Activated naive CD8-positive, alpha-beta T cell treated with anti-CD3 and anti-CD28 coated beads, Interleukin-2, amount 10 ng/mL, durations not matched to agents 7 days and 5 days (primary cell): ENCODE measurements at regions not wholly inside any gene's neighbourhood (a gene's known extent, or its start where the extent isn't known, plus 50 kb on each side); places are given as distances from the start of the nearest gene placed in this dataset.
A peak's percentile ranks its signal among the peaks of the same experiment; 100 is the strongest.

Experiments used
- ATAC-seq: fragments of 150-1000 bp; cut with Tn5 transposase; one replicate; pipeline ENCODE4 v1.10.0; 2021; ENCODE audit warnings: low read depth, moderate library complexity
- POLR2A ChIA-PET: fragments of 350-600 bp; sonication (Branson Sonifier 250); formaldehyde crosslinking; loops from one replicate; lab custom pipeline; 2021; ENCODE audit warnings: antibody characterized with exemption; lab: Charles Lee
- DNase-seq: peaks from one replicate; pipeline ENCODE4 v3.0.0; 2021
- H3K27ac Mint-ChIP-seq: one replicate; pipeline ENCODE4 v1.8.0; 2022; ENCODE audit warnings: mild to moderate bottlenecking, mixed read lengths
- H3K27me3 Mint-ChIP-seq: one replicate; pipeline ENCODE4 v1.8.0; 2022; ENCODE audit warnings: mild to moderate bottlenecking, moderate library complexity, mixed read lengths
- H3K36me3 Mint-ChIP-seq: one replicate; pipeline ENCODE4 v1.8.0; 2021; ENCODE audit warnings: mild to moderate bottlenecking, mixed read lengths
- H3K4me1 Mint-ChIP-seq: one replicate; pipeline ENCODE4 v1.8.0; 2021; ENCODE audit warnings: mixed read lengths
- H3K4me3 Mint-ChIP-seq: one replicate; pipeline ENCODE4 v1.8.0; 2022; ENCODE audit warnings: mild to moderate bottlenecking, moderate library complexity, mixed read lengths
- H3K9me3 Mint-ChIP-seq: one replicate; pipeline ENCODE4 v1.8.0; 2021; ENCODE audit warnings: mixed read lengths

DNA sequence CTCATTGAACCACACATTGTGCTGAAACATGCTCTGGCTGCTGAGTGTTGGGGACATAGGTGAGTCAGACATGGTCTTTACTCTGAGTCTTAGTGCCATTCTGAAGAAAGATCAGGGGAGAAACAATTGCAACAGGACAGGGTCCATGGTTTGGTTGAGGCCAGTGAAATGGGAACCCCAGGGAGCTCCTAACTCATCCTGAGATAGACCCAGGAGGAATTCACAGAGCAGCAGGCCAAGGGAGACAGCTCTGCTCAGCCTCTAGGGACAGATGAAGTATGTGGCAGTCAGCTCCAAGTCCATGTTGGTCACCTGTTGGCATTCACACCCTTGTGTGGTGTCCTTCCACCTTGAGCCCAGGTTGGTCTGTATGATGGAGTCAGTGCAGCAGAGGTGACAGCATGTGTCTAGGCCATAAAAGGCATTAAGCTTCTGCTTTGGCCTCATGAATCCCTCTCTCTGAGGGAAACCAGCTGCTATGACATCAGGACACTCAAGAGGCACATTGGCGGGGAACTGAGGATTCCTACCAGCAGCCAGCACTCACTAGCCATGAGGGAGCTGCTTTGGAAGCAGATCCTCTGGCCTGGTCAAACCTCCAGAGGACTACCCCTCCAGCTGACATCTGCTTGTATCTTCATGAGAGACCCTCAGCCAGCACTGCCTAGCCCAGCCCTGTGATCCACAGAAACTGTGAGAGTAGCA is 50.3 kb upstream of the MYEOV start:
- Mint-ChIP-seq H3K4me3 (no peak overlapping the region), H3K36me3 (peaks cover 5% of the 10 kb centered on the region), H3K9me3 (peaks cover 3% of the 10 kb centered on the region), H3K27me3 (peaks cover 8% of the 10 kb centered on the region), H3K4me1 (peaks cover 12% of the 10 kb centered on the region), H3K27ac (peak overlapping the region; percentile 87)
- POLR2A ChIA-PET, result no interaction called here
- ATAC-seq (no peak), DNase-seq (no peak)
